ENCODE measurements at regions not wholly inside any gene's neighbourhood (a gene's known extent, or its start where the extent isn't known, plus 50 kb on each side); places are given as distances from the start of the nearest gene placed in this dataset.

DNA sequence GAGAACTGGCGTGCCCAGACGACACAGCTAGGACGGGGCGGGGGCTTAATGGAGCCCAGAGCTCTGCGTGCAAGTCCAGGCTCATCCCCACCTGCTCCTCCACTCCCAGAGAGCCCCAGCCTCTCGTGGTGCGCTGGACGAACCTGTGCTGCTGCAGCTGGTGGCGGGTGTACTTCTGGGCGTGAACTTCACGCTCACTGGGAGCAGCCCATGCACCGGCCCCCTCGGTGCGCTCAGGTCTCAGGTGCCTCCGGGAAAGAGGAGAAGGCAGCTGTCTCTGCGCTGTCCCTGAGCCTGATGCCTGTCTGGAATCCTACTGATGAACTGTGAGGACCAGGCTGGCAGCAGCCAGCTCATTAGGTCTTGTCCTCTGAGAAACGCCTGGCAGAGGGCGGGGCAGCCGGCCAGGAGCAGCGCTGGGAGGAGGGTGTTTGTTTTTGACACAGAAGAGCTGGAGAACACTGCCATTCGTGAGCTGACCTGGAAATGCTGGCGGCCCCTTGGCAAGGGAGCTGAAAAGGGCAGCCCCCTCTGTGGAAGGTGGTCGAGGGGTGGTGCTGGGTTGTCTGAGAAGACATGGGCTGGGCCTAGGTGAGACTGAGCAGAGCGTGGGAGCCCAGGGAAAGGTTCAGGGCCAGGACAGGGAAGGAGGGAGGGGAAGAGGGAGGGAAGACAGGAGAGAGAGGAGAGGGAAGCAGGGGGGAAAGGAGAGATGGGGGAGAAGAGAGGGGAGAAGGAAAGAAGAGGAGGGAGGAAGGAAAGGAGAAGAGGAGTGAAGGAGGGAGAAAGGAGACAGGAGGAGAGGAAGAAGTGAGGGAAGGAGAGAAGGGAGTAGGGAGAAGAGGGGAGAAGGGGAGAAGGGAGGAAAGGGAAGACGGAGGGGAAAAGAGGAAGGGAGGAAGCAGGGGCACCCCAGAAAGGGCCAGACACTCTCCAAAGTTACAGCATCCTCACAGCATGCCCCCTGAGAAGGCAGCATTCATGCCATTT lies 53.5 kb upstream of the TNS3 start:
- TF ChIP-seq CTCF (IDR thresholded peaks at IDR 0.05; ENCODE audit: low read length, missing control alignments): no peak
- DNase-seq (ENCODE audit: low read depth): no peak
- H3K4me3 ChIP-seq (replicated peaks; ENCODE audit: low read depth, low read length): no peak overlapping the region

DNA sequence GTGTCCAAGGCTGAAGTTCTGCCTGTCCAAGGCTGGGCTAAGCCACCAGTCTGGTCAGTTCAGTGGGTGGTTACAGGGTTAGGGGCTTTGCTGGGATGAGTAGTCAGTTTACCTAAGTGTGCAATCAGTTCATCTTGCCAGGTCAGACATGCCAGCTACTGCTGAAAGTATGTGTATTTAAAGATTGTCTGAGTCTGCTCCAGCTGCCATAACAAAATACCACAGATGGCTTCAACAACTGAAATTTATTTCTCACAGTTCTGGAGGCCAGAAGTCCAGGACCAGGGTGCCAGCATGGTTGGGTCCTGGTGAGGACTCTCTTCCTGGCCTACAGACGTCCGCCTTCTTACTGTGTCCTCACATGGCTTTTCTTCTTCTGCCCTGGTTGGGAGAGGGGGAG lies 52.4 kb upstream of the TNS3 start:
- H3K4me3 ChIP-seq (replicated peaks; ENCODE audit: low read depth, low read length): no peak overlapping the region
- no peak for TF ChIP-seq CTCF (IDR thresholded peaks at IDR 0.05; ENCODE audit: low read length, missing control alignments)
- DNase-seq (ENCODE audit: low read depth): no peak

DNA sequence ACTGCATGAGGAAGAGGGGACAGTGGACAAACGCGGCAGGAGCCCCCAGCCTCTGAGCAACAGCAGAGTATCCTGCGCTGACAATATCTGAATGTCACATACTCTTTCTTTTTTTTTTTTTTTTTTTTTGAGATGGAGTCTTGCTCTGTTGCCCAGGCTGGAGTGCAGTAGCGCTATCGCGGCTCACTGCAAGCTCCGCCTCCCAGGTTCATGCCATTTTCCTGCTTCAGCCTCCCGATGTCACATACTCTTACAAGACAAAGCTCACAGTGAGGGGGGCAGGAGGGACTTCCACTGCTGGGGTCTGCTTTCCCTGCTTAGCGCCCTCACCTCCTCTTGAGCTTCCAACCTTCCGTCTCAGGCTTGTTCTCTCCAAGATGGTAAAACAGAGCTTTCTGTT lies 51.2 kb upstream of the TNS3 start:
- DNase-seq (ENCODE audit: low read depth): no peak
- H3K4me3 ChIP-seq (replicated peaks; ENCODE audit: low read depth, low read length): no peak overlapping the region
- no peak for TF ChIP-seq CTCF (IDR thresholded peaks at IDR 0.05; ENCODE audit: low read length, missing control alignments)
